Tibial artery (tissue), 4 donors: ENCODE measurements at regions not wholly inside any gene's neighbourhood (a gene's known extent, or its start where the extent isn't known, plus 50 kb on each side); places are given as distances from the start of the nearest gene placed in this dataset.

Source experiments
- DNase-seq, 2 donors: peaks; one replicate each; pipeline ENCODE4 v3.0.0-alpha.2; 2019
- H3K27ac ChIP-seq, 2 donors: fragments of 200-600 bp; sonication (generic) in 1 of 2; 1 replicate in 1 of 2; 2 replicates in 1 of 2; pipeline ENCODE4 v1.5.1; 2018 to 2019; ENCODE audit warnings: mild to moderate bottlenecking in 1 of 2
- H3K27me3 ChIP-seq, 2 donors: fragments of 200-600 bp; sonication (generic) in 1 of 2; one replicate each; pipeline versions ENCODE4 v1.5.1 to v1.6.0; 2016 to 2019
- H3K36me3 ChIP-seq, 3 donors: fragments of 200-600 bp; sonication (generic) in 2 of 3; one replicate each; pipeline ENCODE4 v1.5.1; 2016 to 2019; ENCODE audit warnings: mild to moderate bottlenecking in 2 of 3
- H3K4me1 ChIP-seq, 4 donors: fragments of 200-600 bp; sonication (generic) in 2 of 4; 1 replicate in 3 of 4; 2 replicates in 1 of 4; pipeline ENCODE4 v1.5.1; 2016 to 2019
- H3K4me3 ChIP-seq, 2 donors: fragments of 200-600 bp; sonication (generic) in 1 of 2; 1 replicate in 1 of 2; 2 replicates in 1 of 2; pipeline ENCODE4 v1.5.1; 2018 to 2019; ENCODE audit warnings: mild to moderate bottlenecking in 2 of 2
- H3K9me3 ChIP-seq, 3 donors: fragments of 200-600 bp; sonication (generic) in 1 of 3; one replicate each; pipeline ENCODE4 v1.5.1; 2016 to 2019
- CTCF ChIP-seq, 2 experiments: fragments of 200-600 bp in 1 of 2; fragments of 450-650 bp in 1 of 2; IDR thresholded peaks; one replicate each; pipeline ENCODE4 v1.5.1; 2017 to 2019; ENCODE audit warnings: antibody characterized with exemption in 2 of 2, mild to moderate bottlenecking in 1 of 2, moderate library complexity in 1 of 2
- intact Hi-C: fragments of 100-400 bp; cut with DNase I; formaldehyde crosslinking; loops from one replicate; pipeline ENCODE4 v1.15.0; 2023; ENCODE audit warnings: low total_unique reads

- no peak for DNase-seq
- H3K4me1 ChIP-seq: peaks cover 0 to 8% (median 5%) of the 10 kb centered on the region in 4 donors
- H3K36me3 ChIP-seq: no peaks in the 10 kb centered on the region
- no peaks in the 10 kb centered on the region for H3K27me3 ChIP-seq
- no peak overlapping the region for H3K27ac ChIP-seq
- intact Hi-C loops: no loop called here
- H3K4me3 ChIP-seq: no peak overlapping the region
- no peaks in the 10 kb centered on the region for H3K9me3 ChIP-seq
- no peak for TF ChIP-seq CTCF (IDR thresholded peaks at IDR 0.05)
Observed at GRCh38 chr1:96544051-96544830, 177.3 kb upstream of the PTBP2 start.

- Histone ChIP-seq H3K27me3 (no peaks in the 10 kb centered on the region), H3K27ac (no peak overlapping the region), H3K4me1 (peaks cover 0 to 2% (median under 1%) of the 10 kb centered on the region in 4 donors), H3K4me3 (no peak overlapping the region), H3K36me3 (no peaks in the 10 kb centered on the region), H3K9me3 (no peaks in the 10 kb centered on the region)
- intact Hi-C loops: no loop called here
- no peak for DNase-seq
- TF ChIP-seq CTCF (IDR thresholded peaks at IDR 0.05): no peak
Observed at GRCh38 chr1:96544831-96545221, 176.8 kb upstream of the PTBP2 start.

GRCh38 chr1:96545935-96546656, 175.5 kb upstream of the PTBP2 start:
- no peaks in the 10 kb centered on the region for H3K27me3 ChIP-seq
- intact Hi-C loops: no loop called here
- H3K27ac ChIP-seq: no peak overlapping the region
- no peaks in the 10 kb centered on the region for H3K9me3 ChIP-seq
- H3K4me1 ChIP-seq: no peaks in the 10 kb centered on the region
- no peaks in the 10 kb centered on the region for H3K36me3 ChIP-seq
- H3K4me3 ChIP-seq: no peak overlapping the region
- no peak for TF ChIP-seq CTCF (IDR thresholded peaks at IDR 0.05)
- no peak for DNase-seq

GRCh38 chr1:96550061-96550460, 171.5 kb upstream of the PTBP2 start:
- Histone ChIP-seq H3K27me3 (no peaks in the 10 kb centered on the region), H3K4me1 (no peaks in the 10 kb centered on the region), H3K4me3 (no peak overlapping the region), H3K27ac (no peak overlapping the region), H3K36me3 (no peaks in the 10 kb centered on the region), H3K9me3 (no peaks in the 10 kb centered on the region)
- intact Hi-C loops: no loop called here
- no peak for DNase-seq
- no peak for TF ChIP-seq CTCF (IDR thresholded peaks at IDR 0.05)

GRCh38 chr1:96552451-96552850, 169.1 kb upstream of the PTBP2 start:
- intact Hi-C loops: no loop called here
- no peak for TF ChIP-seq CTCF (IDR thresholded peaks at IDR 0.05)
- Histone ChIP-seq H3K27ac (no peak overlapping the region), H3K4me1 (no peaks in the 10 kb centered on the region), H3K9me3 (no peaks in the 10 kb centered on the region), H3K36me3 (no peaks in the 10 kb centered on the region), H3K4me3 (no peak overlapping the region), H3K27me3 (no peaks in the 10 kb centered on the region)
- DNase-seq: no peak
